Ascending aorta (tissue), 2 donors: ENCODE measurements at regions not wholly inside any gene's neighbourhood (a gene's known extent, or its start where the extent isn't known, plus 50 kb on each side); places are given as distances from the start of the nearest gene placed in this dataset.

ENCODE experiments used
- DNase-seq, 2 donors: peaks; one replicate each; pipeline ENCODE4 v3.0.0-alpha.2; 2019; ENCODE audit warnings: low spot score in 2 of 2
- H3K27ac ChIP-seq, 2 donors: fragments of 200-600 bp; sonication (generic); one replicate each; pipeline ENCODE4 v1.5.1; 2016 to 2017; ENCODE audit warnings: mild to moderate bottlenecking in 1 of 2
- H3K27me3 ChIP-seq: fragments of 200-600 bp; sonication (generic); one replicate; pipeline ENCODE4 v1.5.1; 2017
- H3K36me3 ChIP-seq, 2 donors: fragments of 200-600 bp; sonication (generic); one replicate each; pipeline ENCODE4 v1.5.1; 2016
- H3K4me1 ChIP-seq, 2 donors: fragments of 200-600 bp; sonication (generic); one replicate each; pipeline ENCODE4 v1.5.1; 2016 to 2017; ENCODE audit warnings: mild to moderate bottlenecking in 1 of 2
- H3K4me3 ChIP-seq, 2 donors: fragments of 200-600 bp; sonication (generic); one replicate each; pipeline ENCODE4 v1.5.1; 2016 to 2017; ENCODE audit warnings: mild to moderate bottlenecking in 1 of 2
- H3K9me3 ChIP-seq, 2 donors: fragments of 200-600 bp; sonication (generic); one replicate each; pipeline ENCODE4 v1.5.1; 2016
- CTCF ChIP-seq, 3 experiments: fragments of 200-600 bp in 2 of 3; fragments of 450-650 bp in 1 of 3; sonication (generic) in 2 of 3; IDR thresholded peaks; one replicate each; pipeline ENCODE4 v1.5.1; 2016 to 2019; ENCODE audit warnings: antibody characterized with exemption in 3 of 3, mild to moderate bottlenecking in 1 of 3, moderate library complexity in 1 of 3
- intact Hi-C: fragments of 100-400 bp; cut with DNase I; formaldehyde crosslinking; loops from one replicate; pipeline ENCODE4 v1.15.1; 2023

GRCh38 chr5:2480871-2481270 lies 270.6 kb downstream of the IRX2 start:
- DNase-seq = no peak
- intact Hi-C loops = no loop called here

GRCh38 chr5:2475902-2476301 lies 275.6 kb downstream of the IRX2 start:
- H3K27ac ChIP-seq = no peak overlapping the region
- intact Hi-C loops = no loop called here
- no peaks in the 10 kb centered on the region for H3K9me3 ChIP-seq
- H3K27me3 ChIP-seq = no peaks in the 10 kb centered on the region
- H3K4me3 ChIP-seq = no peak overlapping the region
- no peak for DNase-seq
- no peak for TF ChIP-seq CTCF (IDR thresholded peaks at IDR 0.05)
- H3K4me1 ChIP-seq = no peaks in the 10 kb centered on the region
- H3K36me3 ChIP-seq = no peaks in the 10 kb centered on the region

More at GRCh38 chr5:2480871-2481270, 270.6 kb downstream of the IRX2 start:
- Histone ChIP-seq H3K4me1 (no peaks in the 10 kb centered on the region), H3K9me3 (no peaks in the 10 kb centered on the region), H3K27ac (no peak overlapping the region), H3K4me3 (no peak overlapping the region), H3K36me3 (no peaks in the 10 kb centered on the region), H3K27me3 (no peaks in the 10 kb centered on the region)
- TF ChIP-seq CTCF (IDR thresholded peaks at IDR 0.05) = no peak

- no peak for TF ChIP-seq CTCF (IDR thresholded peaks at IDR 0.05)
Observed at GRCh38 chr5:2472670-2473069, 278.8 kb downstream of the IRX2 start.

GRCh38 chr5:2471152-2471879 lies 280.2 kb downstream of the IRX2 start:
- H3K36me3 ChIP-seq = no peaks in the 10 kb centered on the region
- intact Hi-C loops = no loop called here
- DNase-seq = no peak

More at GRCh38 chr5:2472670-2473069, 278.8 kb downstream of the IRX2 start:
- Histone ChIP-seq H3K27me3 (no peaks in the 10 kb centered on the region), H3K4me3 (no peak overlapping the region), H3K27ac (no peak overlapping the region), H3K4me1 (no peaks in the 10 kb centered on the region), H3K36me3 (no peaks in the 10 kb centered on the region), H3K9me3 (no peaks in the 10 kb centered on the region)
- intact Hi-C loops = no loop called here
- DNase-seq = no peak

GRCh38 chr5:2466966-2467365 lies 284.5 kb downstream of the IRX2 start:
- no peak for TF ChIP-seq CTCF (IDR thresholded peaks at IDR 0.05)
- Histone ChIP-seq H3K4me3 (no peak overlapping the region), H3K36me3 (no peaks in the 10 kb centered on the region), H3K27ac (no peak overlapping the region), H3K9me3 (no peaks in the 10 kb centered on the region), H3K4me1 (no peaks in the 10 kb centered on the region), H3K27me3 (no peaks in the 10 kb centered on the region)
- no peak for DNase-seq
- intact Hi-C loops = no loop called here

More at GRCh38 chr5:2471152-2471879, 280.2 kb downstream of the IRX2 start:
- H3K27ac ChIP-seq = no peak overlapping the region
- H3K4me1 ChIP-seq = no peaks in the 10 kb centered on the region
- TF ChIP-seq CTCF (IDR thresholded peaks at IDR 0.05) = no peak
- H3K27me3 ChIP-seq = no peaks in the 10 kb centered on the region
- H3K4me3 ChIP-seq = no peak overlapping the region
- H3K9me3 ChIP-seq = no peaks in the 10 kb centered on the region
